OCI-LY7 (cell line): ENCODE measurements at regions not wholly inside any gene's neighbourhood (a gene's known extent, or its start where the extent isn't known, plus 50 kb on each side); places are given as distances from the start of the nearest gene placed in this dataset.

Experiments
- EZH2phosphoT487 ChIP-seq: fragments of 200-600 bp; sonication (generic); IDR thresholded peaks from 2 replicates; pipeline ENCODE4 v1.6.1; 2018; ENCODE audit warnings: low read depth, borderline replicate concordance, mild to moderate bottlenecking, mixed run types, antibody characterized with exemption, low read length, moderate library complexity, mixed read lengths
- TF ChIP-seq, protein P1 (sequence below): fragments of 200-600 bp; sonication (generic); conservative IDR thresholded peaks from 2 replicates; pipeline ENCODE4 v1.5.1; 2014; ENCODE audit warnings: mild to moderate bottlenecking, antibody characterized with exemption, low read length, moderate library complexity, mixed read lengths

DNA sequence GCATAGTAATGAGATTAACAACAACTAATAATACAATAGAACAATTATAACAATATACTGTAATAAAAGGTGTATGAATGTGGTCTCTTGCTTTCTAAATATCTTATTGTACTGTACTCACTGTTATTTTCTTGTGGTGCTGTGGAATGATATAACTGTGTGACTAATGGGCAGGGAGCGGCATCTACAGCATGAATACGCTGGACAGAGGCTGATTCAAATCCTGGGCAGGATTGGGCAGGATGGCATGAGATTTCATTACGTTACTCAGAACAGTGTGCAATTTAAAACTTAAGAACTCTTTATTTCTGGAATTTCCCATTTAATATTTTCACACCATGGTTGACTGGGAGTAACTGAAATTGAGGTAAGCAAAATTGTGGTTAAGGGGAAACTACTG, 1239.8 kb upstream of the GOT2 start:
- no peak for TF ChIP-seq EZH2phosphoT487
- TF ChIP-seq, protein P1, sequence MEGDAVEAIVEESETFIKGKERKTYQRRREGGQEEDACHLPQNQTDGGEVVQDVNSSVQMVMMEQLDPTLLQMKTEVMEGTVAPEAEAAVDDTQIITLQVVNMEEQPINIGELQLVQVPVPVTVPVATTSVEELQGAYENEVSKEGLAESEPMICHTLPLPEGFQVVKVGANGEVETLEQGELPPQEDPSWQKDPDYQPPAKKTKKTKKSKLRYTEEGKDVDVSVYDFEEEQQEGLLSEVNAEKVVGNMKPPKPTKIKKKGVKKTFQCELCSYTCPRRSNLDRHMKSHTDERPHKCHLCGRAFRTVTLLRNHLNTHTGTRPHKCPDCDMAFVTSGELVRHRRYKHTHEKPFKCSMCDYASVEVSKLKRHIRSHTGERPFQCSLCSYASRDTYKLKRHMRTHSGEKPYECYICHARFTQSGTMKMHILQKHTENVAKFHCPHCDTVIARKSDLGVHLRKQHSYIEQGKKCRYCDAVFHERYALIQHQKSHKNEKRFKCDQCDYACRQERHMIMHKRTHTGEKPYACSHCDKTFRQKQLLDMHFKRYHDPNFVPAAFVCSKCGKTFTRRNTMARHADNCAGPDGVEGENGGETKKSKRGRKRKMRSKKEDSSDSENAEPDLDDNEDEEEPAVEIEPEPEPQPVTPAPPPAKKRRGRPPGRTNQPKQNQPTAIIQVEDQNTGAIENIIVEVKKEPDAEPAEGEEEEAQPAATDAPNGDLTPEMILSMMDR: no peak
